Myocyte (in vitro differentiated cells): ENCODE measurements at regions not wholly inside any gene's neighbourhood (a gene's known extent, or its start where the extent isn't known, plus 50 kb on each side); places are given as distances from the start of the nearest gene placed in this dataset.

Experiments used
- DNase-seq: peaks from one replicate; pipeline ENCODE4 v3.0.0-alpha.2; 2012; ENCODE audit warnings: low read depth

GRCh38 chr13:34862716-34863115 is 79.4 kb upstream of the NBEA start:
- no peak for DNase-seq

- DNase-seq = peak; percentile 28
These were observed 78.5 kb upstream of the NBEA start for GRCh38 chr13:34863360-34864135.

- no peak for DNase-seq
These were observed 77.4 kb upstream of the NBEA start for GRCh38 chr13:34864671-34865070.

- DNase-seq = peak; percentile 16
These were observed 74.5 kb upstream of the NBEA start for GRCh38 chr13:34867590-34867989.

GRCh38 chr13:34868733-34869132 is 73.3 kb upstream of the NBEA start:
- no peak for DNase-seq

GRCh38 chr13:34869696-34870095 is 72.4 kb upstream of the NBEA start:
- no peak for DNase-seq

GRCh38 chr13:34878329-34878728 is 63.7 kb upstream of the NBEA start:
- no peak for DNase-seq

GRCh38 chr13:34879851-34880250 is 62.2 kb upstream of the NBEA start:
- DNase-seq = no peak

GRCh38 chr13:34881494-34881893 is 60.6 kb upstream of the NBEA start:
- DNase-seq = no peak

- no peak for DNase-seq
These were observed 58.7 kb upstream of the NBEA start for GRCh38 chr13:34883396-34883795.

GRCh38 chr13:34884366-34884765 is 57.7 kb upstream of the NBEA start:
- no peak for DNase-seq

- no peak for DNase-seq
These were observed 55.8 kb upstream of the NBEA start for GRCh38 chr13:34886121-34886875.

GRCh38 chr13:34886987-34887386 is 55.1 kb upstream of the NBEA start:
- DNase-seq = no peak
